HG03439 (cell line): ENCODE measurements at regions not wholly inside any gene's neighbourhood (a gene's known extent, or its start where the extent isn't known, plus 50 kb on each side); places are given as distances from the start of the nearest gene placed in this dataset.

Source experiments
- ATAC-seq: cut with Tn5 transposase; IDR thresholded peaks from one replicate; pipeline ENCODE4 v1.9.1; 2021; ENCODE audit warnings: mild to moderate bottlenecking, moderate library complexity; ENCODE audit not compliant: unreplicated experiment

DNA sequence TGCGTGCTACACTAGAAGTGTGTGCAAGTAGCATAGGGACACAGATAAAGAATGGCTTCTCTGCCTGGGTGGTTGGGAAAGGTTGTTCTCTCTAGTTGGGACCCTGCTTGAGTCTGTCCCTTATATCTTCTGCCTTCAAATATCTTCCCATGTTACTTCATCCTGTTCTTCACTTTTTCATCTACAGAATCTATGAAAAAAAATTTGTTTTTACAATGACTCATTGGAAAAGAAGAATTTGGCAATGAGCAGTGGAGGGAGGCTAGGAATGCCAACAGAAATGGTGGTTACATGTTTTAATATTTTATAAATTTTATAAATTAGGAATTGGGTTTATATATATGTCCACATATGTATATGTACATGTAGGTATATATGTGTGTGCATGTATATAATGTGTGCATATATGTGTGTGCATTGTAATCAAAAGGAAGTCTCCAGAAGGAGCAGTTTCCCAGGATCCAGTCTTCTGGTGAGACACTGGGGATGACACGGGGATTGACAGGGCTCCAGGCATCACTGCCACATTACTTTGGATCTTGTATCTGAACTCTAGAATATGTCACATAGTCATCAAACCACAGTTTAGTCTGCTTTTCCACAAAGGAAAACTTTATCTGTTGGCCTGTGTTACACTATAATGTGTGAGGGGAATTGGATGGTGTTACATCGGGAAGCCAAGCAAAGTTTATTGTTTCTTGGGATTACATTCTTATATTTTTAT is 75.3 kb upstream of the RIPOR2 start:
- ATAC-seq, result no peak

DNA sequence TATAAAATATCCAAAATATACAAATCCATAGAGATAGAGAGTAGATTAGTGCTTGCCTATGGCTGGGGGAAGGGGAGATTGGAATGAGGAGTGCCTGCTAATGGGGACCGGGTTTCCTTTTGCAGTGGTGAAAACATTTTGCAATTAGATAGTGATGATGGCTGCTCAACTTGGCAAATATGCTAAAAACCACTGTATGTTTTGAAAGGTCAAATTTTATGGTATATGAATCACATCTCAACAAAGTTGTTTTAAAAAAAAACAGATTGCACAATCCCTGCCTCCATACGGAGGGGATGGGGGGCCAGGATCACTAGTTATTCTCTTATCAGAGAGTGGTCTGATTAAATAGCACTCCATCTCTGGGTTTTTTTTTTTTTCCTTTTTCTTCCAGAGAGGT is 76.9 kb upstream of the RIPOR2 start:
- no peak for ATAC-seq

DNA sequence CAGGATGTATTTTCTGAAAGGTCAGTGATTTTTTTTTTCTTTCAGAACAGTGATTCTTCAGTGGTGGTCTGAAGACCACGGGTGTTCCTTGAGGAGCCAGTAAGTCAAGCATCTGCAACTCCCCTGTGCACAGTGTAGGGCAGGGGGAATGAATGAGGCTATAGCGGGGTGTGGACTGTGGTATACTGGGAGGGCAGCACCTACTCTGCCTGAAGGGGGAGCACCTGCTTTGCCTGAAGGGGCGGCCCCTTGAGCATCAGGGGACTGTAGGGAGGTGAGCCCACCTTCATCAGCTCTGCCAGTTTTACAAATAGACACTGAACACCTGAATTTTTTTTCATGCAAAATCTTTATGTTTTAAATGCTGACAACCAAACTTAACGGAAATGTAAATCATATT is 77.5 kb upstream of the RIPOR2 start:
- no peak for ATAC-seq

DNA sequence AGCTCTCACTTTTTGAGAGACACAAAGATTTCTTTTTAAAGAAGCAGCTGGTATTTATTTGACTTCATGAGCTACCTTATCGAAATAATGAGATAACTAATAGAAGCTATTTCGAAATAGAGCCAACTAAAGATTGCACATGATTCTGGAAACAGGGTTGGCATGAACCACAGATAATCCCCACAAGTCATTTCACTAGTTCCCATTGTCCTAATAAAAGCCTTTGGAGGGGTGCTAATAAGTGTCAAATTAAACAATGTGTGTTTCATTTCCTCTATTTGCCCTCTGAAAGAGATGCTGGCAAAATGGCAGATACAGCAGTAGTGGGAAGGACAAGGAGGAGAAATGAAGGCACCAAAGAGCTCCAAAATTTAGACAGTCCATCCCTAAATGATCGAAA is 78.6 kb upstream of the RIPOR2 start:
- no peak for ATAC-seq

DNA sequence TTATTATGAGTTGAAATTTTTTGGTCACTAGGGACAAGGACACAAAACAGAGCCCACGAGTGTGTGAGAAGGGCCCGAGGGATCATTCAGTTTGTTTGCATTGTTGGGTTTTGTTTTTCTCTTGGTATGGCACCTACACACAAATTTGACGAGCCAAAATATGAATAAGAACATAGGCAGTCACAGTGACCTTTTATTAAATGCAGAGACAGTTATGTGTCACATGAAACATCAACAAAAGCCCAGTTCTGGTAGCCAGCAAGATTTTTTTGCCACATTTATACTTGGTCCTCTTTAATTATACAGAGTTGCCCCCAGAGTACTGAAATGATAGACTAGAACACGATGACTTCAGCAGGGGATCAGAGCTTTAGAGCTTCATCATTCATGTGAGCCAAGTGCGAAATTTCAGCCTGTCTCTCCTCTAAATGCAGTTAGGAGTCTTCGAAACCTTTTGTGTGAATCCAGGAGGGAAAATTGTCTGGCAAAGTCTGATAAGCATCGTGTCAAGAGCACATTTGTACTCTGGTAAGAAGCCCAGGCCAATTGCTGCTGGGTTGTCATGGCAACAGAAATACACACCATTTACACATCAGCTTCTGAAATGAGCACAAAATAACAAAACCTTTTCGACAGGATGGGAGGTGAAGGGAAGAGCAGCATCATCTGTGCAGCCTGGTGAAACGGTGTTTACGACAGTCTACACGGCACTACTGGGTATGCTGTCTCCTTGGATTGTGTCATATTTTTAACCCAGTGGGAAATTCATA is 79.2 kb upstream of the RIPOR2 start:
- ATAC-seq, result no peak

DNA sequence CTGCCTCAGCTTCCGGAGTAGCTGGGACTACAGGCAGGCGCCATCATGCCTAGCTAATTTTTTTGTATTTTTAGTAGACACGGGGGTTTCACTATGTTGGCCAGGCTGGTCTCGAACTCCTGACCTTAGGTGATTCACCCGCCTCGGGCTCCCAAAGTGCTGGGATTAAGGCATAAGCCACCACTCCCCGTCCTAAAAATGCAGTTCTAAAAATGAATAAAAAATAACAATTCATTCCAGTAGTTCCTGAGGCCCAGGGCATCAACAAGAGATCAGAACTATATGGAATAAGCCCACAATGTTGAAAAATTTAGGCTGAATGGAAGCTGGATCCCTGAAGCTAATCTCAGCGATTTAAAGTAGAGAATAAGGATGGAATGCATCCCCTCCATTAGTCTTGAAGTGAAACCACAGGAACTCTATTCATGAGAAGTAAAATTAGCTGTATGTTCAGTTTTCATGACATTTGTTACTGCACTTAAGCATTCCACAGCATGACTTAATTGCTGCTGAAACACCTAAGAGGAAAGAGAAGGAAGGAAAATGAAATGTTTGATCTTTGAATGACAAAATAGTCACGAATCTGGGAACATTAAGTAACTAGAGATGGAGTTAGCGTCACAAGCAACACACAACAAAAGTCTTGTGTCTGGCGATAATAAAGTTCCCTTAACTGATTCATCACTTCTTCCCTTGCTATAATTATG is 80.4 kb upstream of the RIPOR2 start:
- no peak for ATAC-seq

DNA sequence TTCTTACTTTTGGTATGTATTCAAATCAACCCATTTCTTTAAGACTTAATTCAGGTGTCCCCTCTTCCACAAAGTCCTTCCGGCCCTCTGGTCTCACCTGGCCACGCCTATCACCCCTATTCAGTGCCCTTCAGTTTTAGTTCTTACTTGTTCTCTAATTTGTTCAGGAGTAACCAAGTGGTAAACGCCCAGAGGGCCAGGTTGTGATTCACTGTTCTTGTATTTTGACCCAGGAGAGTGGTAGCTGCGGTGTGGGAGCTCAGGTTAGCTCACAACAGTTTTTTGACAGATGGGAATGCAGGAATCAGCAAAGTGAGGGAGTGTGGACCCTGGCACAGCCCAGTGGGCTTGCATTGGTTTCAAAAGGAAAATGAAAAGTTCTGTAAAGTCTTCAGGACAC is 81.7 kb upstream of the RIPOR2 start:
- no peak for ATAC-seq

DNA sequence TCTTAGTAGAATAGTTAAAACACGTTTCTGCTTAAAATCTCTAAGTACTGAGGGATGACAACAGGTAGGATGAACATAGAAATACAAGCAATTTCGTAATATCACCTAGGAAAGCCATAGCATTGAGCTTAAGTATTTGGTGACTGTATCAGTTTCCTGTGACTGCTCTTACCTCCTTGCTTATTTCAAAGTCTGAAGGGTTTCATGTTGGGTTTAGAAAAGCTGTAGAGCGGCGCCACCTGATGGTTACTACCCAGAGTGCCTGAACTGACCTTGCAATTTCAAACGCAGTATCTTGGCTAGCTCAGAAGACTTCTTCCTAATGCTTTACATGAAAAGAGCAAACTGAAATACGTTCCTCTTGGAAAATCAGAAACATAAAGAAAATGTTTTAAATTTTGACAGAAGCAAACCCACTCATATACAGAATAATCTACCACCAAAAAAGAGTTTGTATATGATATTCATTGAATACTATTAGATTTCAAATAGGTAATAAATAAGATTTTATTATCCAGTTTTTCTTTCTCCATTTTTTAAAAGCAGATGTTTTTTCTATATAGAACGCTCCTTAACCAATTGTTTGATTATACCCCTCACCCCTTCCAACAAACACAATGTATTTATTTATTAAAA is 82.3 kb upstream of the RIPOR2 start:
- ATAC-seq, result peak; percentile 72

DNA sequence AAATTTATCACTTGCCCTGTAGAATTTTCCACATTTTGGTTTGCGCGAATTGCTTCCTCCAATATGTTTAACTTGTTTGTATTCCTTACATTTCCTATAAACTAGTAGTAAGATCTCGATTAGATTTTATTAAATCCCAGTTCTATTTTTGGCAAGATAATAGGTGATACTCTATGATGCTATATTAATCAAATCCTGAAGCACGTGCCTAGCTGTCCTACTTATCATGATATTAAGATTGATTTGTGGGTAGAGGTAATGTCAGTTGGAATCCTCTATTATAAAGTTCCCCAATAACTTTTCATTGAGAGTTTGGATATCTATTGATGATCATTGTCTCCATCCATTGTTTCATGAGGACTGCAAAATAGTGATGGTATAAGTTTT is 82.8 kb upstream of the RIPOR2 start:
- ATAC-seq, result no peak

DNA sequence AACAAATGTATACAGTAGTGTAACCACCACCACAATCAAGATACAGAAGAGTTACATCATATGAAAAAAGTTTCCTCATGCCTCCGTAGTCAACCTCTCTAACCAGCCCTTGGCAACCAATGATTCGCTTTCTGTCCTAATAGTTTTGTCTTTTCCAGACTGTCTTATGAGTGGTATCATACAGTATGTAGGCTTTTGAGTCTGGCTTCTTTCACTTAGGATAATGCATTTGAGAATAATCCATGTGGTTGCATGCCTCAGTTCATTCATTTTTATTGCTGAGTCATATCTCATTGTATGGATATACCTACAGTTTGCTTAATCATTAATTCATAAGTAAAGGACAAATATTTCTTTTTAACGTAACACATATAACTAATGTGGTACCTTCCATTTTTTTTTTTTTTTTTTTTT is 86.4 kb upstream of the RIPOR2 start:
- ATAC-seq, result no peak

DNA sequence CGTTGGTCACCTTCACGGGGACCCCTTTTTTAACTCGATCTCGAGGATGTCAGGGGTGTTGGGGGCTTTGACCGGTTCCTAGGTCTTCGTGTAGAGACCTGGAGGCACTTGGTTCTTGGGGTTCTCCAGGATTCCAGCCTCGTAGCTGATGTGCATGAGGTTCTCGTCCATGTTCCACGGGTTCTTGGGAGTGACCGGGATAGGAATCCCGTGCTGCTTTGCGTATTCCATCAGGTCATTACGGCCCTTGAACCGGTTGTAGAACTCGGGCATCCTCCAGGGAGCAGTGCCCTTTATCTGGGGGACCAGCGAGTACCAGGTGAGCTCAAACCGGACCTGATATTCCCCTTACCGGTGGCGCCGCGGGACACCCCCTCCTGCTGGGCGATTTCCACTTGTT is 88.0 kb upstream of the RIPOR2 start:
- no peak for ATAC-seq

DNA sequence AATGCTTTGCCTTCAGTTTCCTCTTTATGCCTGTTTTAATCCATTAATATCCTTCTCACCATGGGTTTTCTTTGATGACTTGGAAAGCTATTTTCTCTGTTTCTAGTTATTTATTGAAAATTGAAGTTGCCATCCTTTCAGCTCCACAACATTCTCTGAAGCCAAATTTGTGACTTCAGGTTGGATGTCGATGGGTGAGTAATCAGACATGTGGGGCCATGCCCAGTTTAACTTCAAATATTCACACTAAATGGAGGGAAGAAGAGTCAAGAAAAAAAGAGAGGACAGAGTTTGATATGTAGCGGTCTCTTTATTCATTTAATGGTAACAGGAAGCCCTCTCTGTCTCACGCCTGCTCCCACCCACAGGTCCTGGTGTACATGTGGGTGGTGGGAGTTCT is 89.1 kb upstream of the RIPOR2 start:
- no peak for ATAC-seq

DNA sequence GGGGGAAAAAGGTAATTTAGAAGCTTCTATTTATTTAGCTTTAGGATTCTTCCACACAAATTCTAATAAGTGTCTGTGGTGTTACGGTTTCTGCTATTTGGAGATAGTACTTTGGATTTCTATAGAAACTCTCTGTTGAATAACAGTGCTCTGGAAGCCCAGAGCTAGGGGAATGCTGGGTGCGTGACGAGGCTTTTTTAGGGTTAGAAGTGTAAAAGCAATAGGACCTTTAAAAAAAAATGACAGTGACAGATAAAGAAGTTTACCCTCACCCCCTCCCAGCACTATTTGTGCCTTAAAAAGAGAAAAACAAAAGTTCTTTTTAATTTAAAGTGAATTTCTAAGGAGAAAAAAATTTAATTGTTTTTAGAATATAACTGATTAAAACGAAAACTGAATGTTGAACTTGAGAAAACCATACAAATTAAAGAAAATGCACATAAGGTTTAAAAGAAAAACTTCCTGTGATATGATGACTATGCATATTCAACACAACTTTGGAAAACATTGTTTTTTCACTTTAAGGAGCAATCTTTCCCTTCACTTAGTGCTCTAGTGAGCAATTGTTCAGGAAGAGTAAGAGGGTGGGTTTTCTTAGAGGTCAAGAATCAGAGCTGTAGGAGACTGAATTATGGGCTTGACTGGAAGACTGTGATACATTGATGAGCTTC is 89.6 kb upstream of the RIPOR2 start:
- no peak for ATAC-seq

DNA sequence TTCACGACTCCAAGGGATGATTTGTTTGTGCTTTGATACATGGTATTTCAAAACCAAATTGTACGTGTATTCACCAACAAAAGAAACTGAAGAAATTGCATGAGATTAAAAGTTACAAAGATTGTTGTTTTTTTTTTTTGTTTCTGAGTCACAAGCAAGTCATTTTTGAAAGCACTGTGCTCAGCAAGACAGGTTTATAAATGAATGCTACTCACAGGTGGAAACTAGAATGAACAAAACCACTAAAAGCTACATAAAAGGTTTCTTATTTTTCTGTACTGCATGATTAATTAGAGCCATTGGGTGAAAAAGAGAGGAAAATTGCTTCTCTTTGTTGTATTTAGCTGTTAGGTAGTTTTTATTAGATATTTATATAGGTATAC is 90.2 kb upstream of the RIPOR2 start:
- ATAC-seq, result no peak

DNA sequence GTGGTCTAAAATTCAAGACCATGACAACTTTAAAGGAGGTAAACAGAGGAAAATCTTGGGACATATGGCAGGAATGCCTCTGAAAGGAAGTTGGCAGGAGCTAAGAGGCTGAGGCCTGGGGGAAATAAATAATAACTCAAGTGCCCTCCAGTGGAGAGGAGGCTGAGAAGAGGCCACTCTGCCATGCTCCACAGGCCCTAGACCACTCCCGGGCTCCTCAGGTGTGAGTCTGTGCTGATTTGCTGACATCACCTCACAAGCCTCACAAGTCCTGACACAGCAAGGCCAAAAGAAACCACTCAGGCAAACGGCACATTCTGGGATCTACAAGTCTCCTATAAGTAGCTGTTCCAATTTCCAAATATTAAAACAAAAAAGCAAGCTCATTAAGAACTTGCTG is 91.0 kb upstream of the RIPOR2 start:
- no peak for ATAC-seq

DNA sequence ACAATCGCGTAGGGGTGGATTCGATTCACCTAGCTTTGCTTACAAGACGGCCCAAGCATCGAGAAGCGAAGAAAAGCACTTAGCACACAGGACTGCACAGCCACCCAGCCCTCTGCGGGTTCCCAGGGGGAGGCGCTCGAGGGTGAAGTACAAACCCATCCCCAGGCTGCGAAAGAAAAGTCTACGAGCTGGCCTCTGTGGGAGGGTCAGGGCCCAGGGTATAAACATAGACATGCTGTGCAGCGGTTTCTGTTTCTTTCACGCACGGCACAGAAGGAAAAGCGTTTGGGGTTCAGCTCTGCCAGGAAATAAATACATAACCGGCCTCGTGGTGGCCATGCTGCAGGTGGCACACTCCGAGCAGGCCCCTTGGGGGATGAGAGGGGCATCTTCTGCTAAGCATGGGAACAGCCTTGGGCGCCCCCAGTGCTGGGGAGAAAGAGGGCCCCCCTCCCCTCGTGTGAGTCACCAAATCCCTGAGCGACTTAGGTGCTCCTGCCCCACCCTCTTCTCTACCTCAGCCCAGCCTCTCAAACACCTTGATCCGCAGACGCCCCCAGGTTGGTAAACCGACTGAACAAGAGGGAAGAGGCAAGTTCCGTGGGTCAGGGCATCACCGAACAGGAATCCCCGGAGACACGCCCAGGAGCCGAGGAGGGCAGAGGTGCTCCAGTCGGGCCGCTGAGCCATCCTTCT is 91.6 kb upstream of the RIPOR2 start:
- peak; percentile 92 for ATAC-seq

DNA sequence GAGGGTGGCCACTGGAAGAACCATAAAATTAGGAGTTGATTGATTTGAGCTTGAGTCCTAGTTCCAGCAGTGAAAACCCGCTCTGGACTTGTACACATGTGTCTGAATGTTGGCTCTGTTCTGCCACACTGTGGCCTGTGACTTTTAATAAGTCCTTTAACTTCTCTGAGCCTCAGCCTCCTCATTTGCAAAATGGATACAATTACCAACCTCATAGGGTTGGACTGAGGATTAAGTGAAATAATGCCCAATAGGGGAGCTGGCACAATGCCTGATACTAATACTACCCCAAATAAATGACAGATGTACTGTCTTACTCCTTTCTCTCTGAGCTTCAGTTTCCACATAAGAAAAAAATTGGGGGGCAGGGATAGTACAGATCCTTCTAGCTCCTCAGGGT is 92.6 kb upstream of the RIPOR2 start:
- ATAC-seq, result no peak

DNA sequence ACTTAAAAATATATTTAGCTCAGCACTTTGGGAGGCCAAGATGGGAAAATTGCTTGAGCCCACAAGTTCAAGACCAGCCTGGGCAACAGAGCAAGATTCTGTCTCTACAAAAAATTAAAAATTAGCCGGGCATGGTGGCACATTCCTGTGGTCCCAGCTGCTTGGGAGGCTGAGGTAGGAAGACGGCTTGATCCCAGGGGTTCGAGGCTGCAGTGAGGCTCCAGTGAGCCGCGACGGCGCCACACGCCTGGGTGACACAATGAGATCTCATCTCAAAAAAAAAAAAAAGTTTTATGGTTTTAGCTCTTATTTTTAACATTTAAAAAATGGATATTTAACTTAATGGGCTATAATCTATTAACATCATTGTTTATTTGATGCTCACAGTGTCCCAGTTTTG is 97.2 kb upstream of the RIPOR2 start:
- no peak for ATAC-seq

DNA sequence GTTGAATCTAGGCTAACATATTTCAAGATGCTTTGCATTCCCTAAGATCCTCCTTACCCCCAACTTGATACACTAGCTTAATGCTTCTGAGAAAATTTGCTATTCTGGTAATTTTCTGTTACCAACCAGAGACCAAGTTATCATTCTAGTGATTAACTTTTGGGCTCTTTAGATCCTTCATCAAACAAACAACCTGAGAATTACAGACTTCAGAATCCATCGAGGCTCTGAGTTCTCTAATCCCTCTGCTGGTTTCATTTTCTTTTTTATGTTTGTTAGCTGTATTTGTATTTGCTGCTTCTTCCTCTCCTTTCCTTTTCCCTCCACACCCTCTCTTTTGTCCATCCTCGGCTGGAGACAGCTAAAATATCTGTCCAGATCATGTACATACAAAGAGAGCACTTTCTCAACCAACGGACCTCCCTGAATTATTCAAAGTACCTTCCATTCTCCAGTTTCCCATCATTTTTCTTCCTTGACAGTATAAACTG is 98.7 kb upstream of the RIPOR2 start:
- no peak for ATAC-seq

DNA sequence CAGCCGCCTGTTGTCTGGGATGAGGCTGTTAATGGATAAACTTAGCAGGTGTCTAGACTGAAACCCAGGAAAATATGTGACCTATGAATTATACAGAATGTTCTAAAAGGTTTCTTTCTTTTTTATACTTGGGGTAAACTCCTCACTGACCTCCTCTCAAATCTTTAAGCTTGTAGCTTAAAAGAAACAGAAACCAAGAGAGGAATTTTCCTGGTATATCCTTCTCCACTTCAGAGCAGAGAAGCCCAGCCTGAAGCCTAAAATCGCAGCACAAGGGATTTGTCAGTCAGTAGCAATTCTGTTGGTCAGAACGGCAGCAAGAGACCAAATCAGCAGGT is 99.4 kb upstream of the RIPOR2 start:
- peak; percentile 19 for ATAC-seq
